Mononuclear cell (primary cell): ENCODE measurements at regions not wholly inside any gene's neighbourhood (a gene's known extent, or its start where the extent isn't known, plus 50 kb on each side); places are given as distances from the start of the nearest gene placed in this dataset.

ENCODE experiments used
- H3K27me3 ChIP-seq: 2 replicates; pipeline ENCODE4 v1.6.0; 2011; ENCODE audit warnings: low read length, control low read depth; ENCODE audit not compliant: insufficient read depth
- H3K4me1 ChIP-seq: 2 replicates; pipeline ENCODE4 v1.5.1; 2011; ENCODE audit warnings: mild to moderate bottlenecking, low read length, control low read depth; ENCODE audit not compliant: insufficient read depth
- H3K4me3 ChIP-seq: 2 replicates; pipeline ENCODE4 v1.5.1; 2011; ENCODE audit warnings: mild to moderate bottlenecking, low read length, moderate library complexity
- H3K9me3 ChIP-seq: 2 replicates; pipeline ENCODE4 v1.5.1; 2011; ENCODE audit warnings: low read depth, mild to moderate bottlenecking, control low read depth, low read length

GRCh38 chr5:166436872-166437271, 1854.6 kb upstream of the WWC1 start:
- H3K9me3 ChIP-seq: peaks cover 4% of the 10 kb centered on the region
- H3K27me3 ChIP-seq: no peaks in the 10 kb centered on the region
- H3K4me1 ChIP-seq: no peaks in the 10 kb centered on the region
- H3K4me3 ChIP-seq: no peak overlapping the region

- H3K4me1 ChIP-seq: no peaks in the 10 kb centered on the region
- H3K9me3 ChIP-seq: no peaks in the 10 kb centered on the region
- no peak overlapping the region for H3K4me3 ChIP-seq
- H3K27me3 ChIP-seq: no peaks in the 10 kb centered on the region
Observed at GRCh38 chr5:166486348-166486747, 1805.1 kb upstream of the WWC1 start.

DNA sequence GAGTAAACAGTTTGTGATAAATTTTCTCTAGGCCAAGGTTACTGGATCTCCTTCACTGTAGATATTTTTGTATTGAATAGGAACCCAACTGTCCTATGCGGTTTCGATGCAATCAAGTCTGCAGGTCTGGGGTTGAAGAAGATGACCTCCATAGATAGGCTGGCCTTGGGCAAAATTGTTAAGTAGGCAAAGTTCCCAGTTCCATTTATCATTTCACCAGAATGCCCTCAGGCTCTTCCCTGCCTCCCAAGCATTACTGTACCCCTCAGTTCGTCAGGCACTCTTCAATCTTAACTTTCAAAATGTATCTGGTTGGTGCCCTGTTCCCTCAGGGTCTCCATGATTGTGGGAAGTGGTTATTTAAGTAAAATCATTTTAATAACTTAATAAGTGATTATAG, 1802.9 kb upstream of the WWC1 start:
- Histone ChIP-seq H3K4me1 (no peaks in the 10 kb centered on the region), H3K9me3 (no peaks in the 10 kb centered on the region), H3K27me3 (no peaks in the 10 kb centered on the region), H3K4me3 (no peak overlapping the region)

- H3K4me3 ChIP-seq: no peak overlapping the region
- no peaks in the 10 kb centered on the region for H3K9me3 ChIP-seq
- H3K27me3 ChIP-seq: no peaks in the 10 kb centered on the region
- no peaks in the 10 kb centered on the region for H3K4me1 ChIP-seq
Observed at GRCh38 chr5:166493040-166493439, 1798.4 kb upstream of the WWC1 start.

DNA sequence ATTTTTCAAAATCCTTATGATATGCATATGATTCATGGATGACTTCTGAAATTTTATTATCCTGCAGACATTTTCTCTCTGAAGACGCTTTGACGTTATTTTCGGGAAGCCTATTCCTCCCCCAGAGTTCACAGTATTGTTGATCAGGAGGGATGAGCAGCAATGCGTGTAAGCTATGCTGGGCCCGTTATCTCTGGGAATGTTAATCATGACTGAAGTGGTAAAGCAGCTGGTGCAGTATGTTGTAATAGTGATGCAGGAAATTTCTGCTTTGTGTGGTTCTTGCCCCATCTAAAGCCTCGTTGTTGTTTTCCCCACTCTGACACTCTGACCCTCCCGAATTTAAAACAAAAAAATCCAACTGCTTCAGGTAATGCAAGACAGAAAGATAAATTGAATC, 1797.8 kb upstream of the WWC1 start:
- no peaks in the 10 kb centered on the region for H3K27me3 ChIP-seq
- no peaks in the 10 kb centered on the region for H3K4me1 ChIP-seq
- H3K4me3 ChIP-seq: no peak overlapping the region
- no peaks in the 10 kb centered on the region for H3K9me3 ChIP-seq

- Histone ChIP-seq H3K4me1 (no peaks in the 10 kb centered on the region), H3K27me3 (no peaks in the 10 kb centered on the region), H3K4me3 (no peak overlapping the region), H3K9me3 (peaks cover 3% of the 10 kb centered on the region)
Observed at GRCh38 chr5:166497496-166498104, 1793.8 kb upstream of the WWC1 start.

GRCh38 chr5:166499447-166500240, 1791.8 kb upstream of the WWC1 start:
- H3K4me3 ChIP-seq: no peak overlapping the region
- no peaks in the 10 kb centered on the region for H3K4me1 ChIP-seq
- H3K9me3 ChIP-seq: peaks cover 7% of the 10 kb centered on the region
- no peaks in the 10 kb centered on the region for H3K27me3 ChIP-seq

GRCh38 chr5:166503506-166503905, 1787.9 kb upstream of the WWC1 start:
- peaks cover 7% of the 10 kb centered on the region for H3K9me3 ChIP-seq
- H3K4me1 ChIP-seq: no peaks in the 10 kb centered on the region
- H3K27me3 ChIP-seq: no peaks in the 10 kb centered on the region
- H3K4me3 ChIP-seq: no peak overlapping the region

- Histone ChIP-seq H3K4me3 (no peak overlapping the region), H3K27me3 (no peaks in the 10 kb centered on the region), H3K4me1 (no peaks in the 10 kb centered on the region), H3K9me3 (peaks cover 7% of the 10 kb centered on the region)
Observed at GRCh38 chr5:166505067-166505466, 1786.4 kb upstream of the WWC1 start.

GRCh38 chr5:166505544-166505943, 1785.9 kb upstream of the WWC1 start:
- Histone ChIP-seq H3K4me1 (no peaks in the 10 kb centered on the region), H3K27me3 (no peaks in the 10 kb centered on the region), H3K4me3 (no peak overlapping the region), H3K9me3 (peaks cover 7% of the 10 kb centered on the region)

- peaks cover under 1% of the 10 kb centered on the region for H3K9me3 ChIP-seq
- H3K27me3 ChIP-seq: no peaks in the 10 kb centered on the region
- no peak overlapping the region for H3K4me3 ChIP-seq
- no peaks in the 10 kb centered on the region for H3K4me1 ChIP-seq
Observed at GRCh38 chr5:166507810-166508425, 1783.5 kb upstream of the WWC1 start.

GRCh38 chr5:166509085-166509484, 1782.4 kb upstream of the WWC1 start:
- Histone ChIP-seq H3K27me3 (no peaks in the 10 kb centered on the region), H3K9me3 (no peaks in the 10 kb centered on the region), H3K4me1 (no peaks in the 10 kb centered on the region), H3K4me3 (no peak overlapping the region)

GRCh38 chr5:166517976-166518375, 1773.5 kb upstream of the WWC1 start:
- H3K9me3 ChIP-seq: peaks cover 9% of the 10 kb centered on the region
- H3K4me1 ChIP-seq: no peaks in the 10 kb centered on the region
- H3K27me3 ChIP-seq: no peaks in the 10 kb centered on the region
- H3K4me3 ChIP-seq: no peak overlapping the region

DNA sequence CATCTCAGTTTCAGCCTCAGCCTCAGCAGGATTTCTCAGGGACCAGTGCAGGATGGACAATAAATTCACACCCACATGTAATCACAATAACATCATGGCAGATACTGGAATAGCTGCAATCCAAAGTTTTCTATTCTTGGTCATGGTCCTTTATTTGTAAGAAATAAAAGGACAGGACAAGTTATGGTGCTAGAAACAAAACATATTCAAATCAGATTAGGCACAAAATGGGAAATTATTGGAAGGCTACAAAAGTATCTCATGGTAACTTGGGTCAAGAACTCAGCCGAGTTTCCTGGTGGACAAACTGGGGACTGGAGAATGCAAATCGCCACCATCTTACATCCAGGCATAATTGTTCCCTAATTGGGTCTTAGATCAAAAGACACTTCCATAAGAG, 1768.2 kb upstream of the WWC1 start:
- Histone ChIP-seq H3K4me1 (no peaks in the 10 kb centered on the region), H3K9me3 (no peaks in the 10 kb centered on the region), H3K27me3 (no peaks in the 10 kb centered on the region), H3K4me3 (no peak overlapping the region)

GRCh38 chr5:166529200-166529599, 1762.2 kb upstream of the WWC1 start:
- Histone ChIP-seq H3K27me3 (no peaks in the 10 kb centered on the region), H3K4me1 (no peaks in the 10 kb centered on the region), H3K4me3 (no peak overlapping the region), H3K9me3 (no peaks in the 10 kb centered on the region)
